ENCODE measurements at regions not wholly inside any gene's neighbourhood (a gene's known extent, or its start where the extent isn't known, plus 50 kb on each side); places are given as distances from the start of the nearest gene placed in this dataset.

DNA sequence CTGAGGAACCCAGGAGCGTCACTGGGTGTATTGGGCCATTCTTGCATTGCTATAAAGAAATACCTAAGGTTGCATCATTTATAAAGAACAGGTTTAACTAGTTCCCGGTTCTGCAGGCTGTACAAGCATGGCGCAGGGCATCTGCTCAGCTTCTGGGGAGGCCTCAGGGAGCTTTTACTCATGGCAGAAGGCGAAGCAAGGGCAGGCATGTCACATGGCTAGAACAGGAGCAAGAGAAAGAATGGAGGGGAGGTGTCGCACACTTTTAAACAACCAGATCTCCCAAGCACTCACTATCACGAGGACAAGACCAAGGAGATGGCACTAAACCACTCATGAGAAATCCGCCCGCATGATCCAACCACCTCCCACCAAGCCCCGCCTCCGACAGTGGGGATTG, 65.2 kb downstream of the PSMG1 start:
- no peaks in the 10 kb centered on the region for H3K79me2 ChIP-seq (ENCODE audit: insufficient read depth, low read length)
- no peak overlapping the region for H3K27ac ChIP-seq (ENCODE audit: low read length)
- H3K4me1 ChIP-seq (ENCODE audit: insufficient read depth, low read length), result peaks cover 35% of the 10 kb centered on the region
- H3K9me3 ChIP-seq (ENCODE audit: insufficient read depth, low read length, severe bottlenecking), result peaks cover 4% of the 10 kb centered on the region
- no peaks in the 10 kb centered on the region for H3K27me3 ChIP-seq (ENCODE audit: insufficient read depth, low read length, poor library complexity)
- no peak overlapping the region for H2AFZ ChIP-seq (ENCODE audit: low read depth, low read length)
- no peak overlapping the region for H3K4me2 ChIP-seq (ENCODE audit: insufficient read depth, low read length)
- H3K36me3 ChIP-seq (ENCODE audit: insufficient read depth, low read length), result no peaks in the 10 kb centered on the region
- H3K9ac ChIP-seq (ENCODE audit: low read depth, low read length), result no peak overlapping the region
- no peak for ATAC-seq (ENCODE audit: insufficient read depth, low read depth)
- TF ChIP-seq EZH2 (IDR thresholded peaks at IDR 0.05; ENCODE audit: borderline replicate concordance, low read depth, low read length, severe bottlenecking), result no peak
- TF ChIP-seq, protein P1, sequence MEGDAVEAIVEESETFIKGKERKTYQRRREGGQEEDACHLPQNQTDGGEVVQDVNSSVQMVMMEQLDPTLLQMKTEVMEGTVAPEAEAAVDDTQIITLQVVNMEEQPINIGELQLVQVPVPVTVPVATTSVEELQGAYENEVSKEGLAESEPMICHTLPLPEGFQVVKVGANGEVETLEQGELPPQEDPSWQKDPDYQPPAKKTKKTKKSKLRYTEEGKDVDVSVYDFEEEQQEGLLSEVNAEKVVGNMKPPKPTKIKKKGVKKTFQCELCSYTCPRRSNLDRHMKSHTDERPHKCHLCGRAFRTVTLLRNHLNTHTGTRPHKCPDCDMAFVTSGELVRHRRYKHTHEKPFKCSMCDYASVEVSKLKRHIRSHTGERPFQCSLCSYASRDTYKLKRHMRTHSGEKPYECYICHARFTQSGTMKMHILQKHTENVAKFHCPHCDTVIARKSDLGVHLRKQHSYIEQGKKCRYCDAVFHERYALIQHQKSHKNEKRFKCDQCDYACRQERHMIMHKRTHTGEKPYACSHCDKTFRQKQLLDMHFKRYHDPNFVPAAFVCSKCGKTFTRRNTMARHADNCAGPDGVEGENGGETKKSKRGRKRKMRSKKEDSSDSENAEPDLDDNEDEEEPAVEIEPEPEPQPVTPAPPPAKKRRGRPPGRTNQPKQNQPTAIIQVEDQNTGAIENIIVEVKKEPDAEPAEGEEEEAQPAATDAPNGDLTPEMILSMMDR (IDR thresholded peaks at IDR 0.05; ENCODE audit: borderline replicate concordance, extremely low read depth, low read length, poor library complexity, severe bottlenecking), result no peak
- no peaks in the 10 kb centered on the region for H4K20me1 ChIP-seq (ENCODE audit: insufficient read depth, low read length)
- DNase-seq, result no peak
- H3K4me3 ChIP-seq (ENCODE audit: low read depth in 1 of 2, low read length in 2 of 2), result no peak overlapping the region

DNA sequence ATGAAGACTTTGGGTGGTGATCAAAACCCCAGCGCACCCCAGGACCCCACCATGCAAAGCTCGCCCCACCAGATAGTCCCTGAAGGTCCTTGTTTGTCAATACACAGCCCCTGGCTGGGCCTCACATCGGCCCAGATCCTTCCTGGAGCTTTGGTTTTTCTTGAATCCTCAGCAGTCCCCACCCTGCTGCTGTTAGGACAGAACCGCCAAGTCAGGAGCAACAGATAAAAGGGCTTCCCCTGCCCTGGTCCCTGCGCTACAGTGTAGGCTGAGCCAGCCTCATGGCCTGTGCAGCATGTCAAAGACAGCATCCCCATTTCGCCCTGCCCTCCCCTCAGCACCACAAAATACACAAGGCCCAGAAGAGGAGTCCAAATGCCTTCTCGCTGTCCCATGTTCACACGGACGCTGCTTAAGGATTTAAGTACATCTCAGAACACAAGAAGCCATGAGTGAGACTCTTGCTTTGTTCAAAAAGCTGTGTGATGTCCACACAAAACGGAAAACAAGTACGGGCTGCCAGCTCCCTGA, 65.7 kb downstream of the PSMG1 start:
- Histone ChIP-seq H2AFZ (ENCODE audit: low read depth, low read length) (no peak overlapping the region), H3K27me3 (ENCODE audit: insufficient read depth, low read length, poor library complexity) (no peaks in the 10 kb centered on the region), H3K79me2 (ENCODE audit: insufficient read depth, low read length) (no peaks in the 10 kb centered on the region), H3K4me2 (ENCODE audit: insufficient read depth, low read length) (no peak overlapping the region), H3K27ac (ENCODE audit: low read length) (no peak overlapping the region), H4K20me1 (ENCODE audit: insufficient read depth, low read length) (no peaks in the 10 kb centered on the region), H3K4me3 (ENCODE audit: low read depth in 1 of 2, low read length in 2 of 2) (no peak overlapping the region), H3K9me3 (ENCODE audit: insufficient read depth, low read length, severe bottlenecking) (no peaks in the 10 kb centered on the region), H3K36me3 (ENCODE audit: insufficient read depth, low read length) (no peaks in the 10 kb centered on the region), H3K9ac (ENCODE audit: low read depth, low read length) (no peak overlapping the region), H3K4me1 (ENCODE audit: insufficient read depth, low read length) (peaks cover 30% of the 10 kb centered on the region)
- ATAC-seq (ENCODE audit: insufficient read depth, low read depth), result no peak
- TF ChIP-seq EZH2 (IDR thresholded peaks at IDR 0.05; ENCODE audit: borderline replicate concordance, low read depth, low read length, severe bottlenecking), result no peak
- TF ChIP-seq, protein P1 (IDR thresholded peaks at IDR 0.05; ENCODE audit: borderline replicate concordance, extremely low read depth, low read length, poor library complexity, severe bottlenecking), result no peak
- DNase-seq, result no peak

DNA sequence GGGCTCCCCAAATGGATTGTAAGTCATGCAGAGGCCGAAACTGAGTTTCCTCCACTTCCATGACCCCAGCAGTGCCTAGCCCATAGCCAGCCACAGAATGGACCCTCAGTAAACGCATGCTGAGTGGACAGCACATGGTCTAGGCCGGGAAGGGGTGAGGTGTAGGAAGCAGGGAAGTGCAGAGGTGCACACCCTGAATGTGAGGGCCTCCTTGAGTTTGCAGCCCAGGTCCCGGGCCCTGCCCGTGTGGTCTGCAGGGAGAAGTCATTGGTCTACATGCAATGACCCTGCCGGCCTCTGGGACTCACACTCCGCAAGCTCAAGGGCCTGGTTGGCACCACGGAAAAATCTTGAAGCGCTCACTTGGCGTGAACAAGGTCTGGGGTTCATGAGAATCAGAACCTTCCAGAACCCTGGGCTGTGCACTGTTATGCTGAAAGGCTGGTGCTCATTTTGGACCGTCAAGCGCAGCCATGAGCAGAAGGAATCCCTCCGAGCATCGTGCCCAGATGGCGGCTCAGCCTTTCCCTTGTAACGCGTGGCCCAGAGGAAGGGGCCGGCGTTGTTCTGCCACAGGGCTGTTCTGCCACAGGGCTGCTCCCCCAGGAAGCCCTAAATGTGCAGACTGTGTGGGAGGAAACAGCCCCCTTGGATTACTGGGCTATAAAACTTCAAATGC, 66.4 kb downstream of the PSMG1 start:
- Histone ChIP-seq H4K20me1 (ENCODE audit: insufficient read depth, low read length) (no peaks in the 10 kb centered on the region), H3K4me2 (ENCODE audit: insufficient read depth, low read length) (no peak overlapping the region), H3K4me1 (ENCODE audit: insufficient read depth, low read length) (peaks cover 24% of the 10 kb centered on the region), H3K4me3 (ENCODE audit: low read depth in 1 of 2, low read length in 2 of 2) (no peak overlapping the region), H3K79me2 (ENCODE audit: insufficient read depth, low read length) (no peaks in the 10 kb centered on the region), H3K27me3 (ENCODE audit: insufficient read depth, low read length, poor library complexity) (no peaks in the 10 kb centered on the region), H2AFZ (ENCODE audit: low read depth, low read length) (no peak overlapping the region), H3K36me3 (ENCODE audit: insufficient read depth, low read length) (no peaks in the 10 kb centered on the region), H3K9ac (ENCODE audit: low read depth, low read length) (no peak overlapping the region), H3K27ac (ENCODE audit: low read length) (no peak overlapping the region), H3K9me3 (ENCODE audit: insufficient read depth, low read length, severe bottlenecking) (no peaks in the 10 kb centered on the region)
- DNase-seq, result no peak
- no peak for ATAC-seq (ENCODE audit: insufficient read depth, low read depth)
- no peak for TF ChIP-seq EZH2 (IDR thresholded peaks at IDR 0.05; ENCODE audit: borderline replicate concordance, low read depth, low read length, severe bottlenecking)
- TF ChIP-seq, protein P1 (IDR thresholded peaks at IDR 0.05; ENCODE audit: borderline replicate concordance, extremely low read depth, low read length, poor library complexity, severe bottlenecking), result no peak
